ENCODE measurements at regions not wholly inside any gene's neighbourhood (a gene's known extent, or its start where the extent isn't known, plus 50 kb on each side); places are given as distances from the start of the nearest gene placed in this dataset.

DNA sequence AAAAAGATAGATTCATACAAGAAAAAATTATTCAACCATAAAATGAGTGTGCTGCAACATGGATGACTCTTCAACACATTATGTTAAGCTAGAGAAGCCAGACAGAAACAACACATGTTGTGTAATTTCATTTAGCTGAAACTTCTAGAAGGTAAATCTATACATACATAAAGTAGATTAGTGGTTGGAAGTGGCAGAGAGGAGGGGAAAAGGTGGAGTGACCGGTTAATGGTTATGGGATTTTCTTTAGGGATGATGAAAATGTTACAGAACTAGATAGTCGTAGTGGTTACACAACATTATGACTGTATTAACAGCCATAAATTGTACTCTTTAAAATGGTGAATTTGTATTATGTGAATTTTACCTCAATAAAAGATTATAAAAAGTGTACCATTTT, 304.1 kb upstream of the SLC35B3 start:
- H3K27ac Mint-ChIP-seq = no peak overlapping the region
- no peaks in the 10 kb centered on the region for H3K36me3 ChIP-seq (ENCODE audit: control insufficient read depth, insufficient read depth, low read length)
- WGBS, 2 experiments (ENCODE audit: insufficient coverage in 1 of 2, insufficient read length in 1 of 2) = 87% methylated on average over 2 of the region's 2 CpGs; no CpG with 5 or more reads in 1 of the 2 experiments
- H3K27me3 ChIP-seq (ENCODE audit: control insufficient read depth, insufficient read depth, low read length, poor library complexity, severe bottlenecking) = no peaks in the 10 kb centered on the region
- H3K36me3 Mint-ChIP-seq (ENCODE audit: low read depth) = no peaks in the 10 kb centered on the region
- H3K4me3 ChIP-seq (ENCODE audit: low read length) = no peak overlapping the region
- H3K27me3 Mint-ChIP-seq (ENCODE audit: insufficient read depth) = no peaks in the 10 kb centered on the region
- TF ChIP-seq, protein P1, sequence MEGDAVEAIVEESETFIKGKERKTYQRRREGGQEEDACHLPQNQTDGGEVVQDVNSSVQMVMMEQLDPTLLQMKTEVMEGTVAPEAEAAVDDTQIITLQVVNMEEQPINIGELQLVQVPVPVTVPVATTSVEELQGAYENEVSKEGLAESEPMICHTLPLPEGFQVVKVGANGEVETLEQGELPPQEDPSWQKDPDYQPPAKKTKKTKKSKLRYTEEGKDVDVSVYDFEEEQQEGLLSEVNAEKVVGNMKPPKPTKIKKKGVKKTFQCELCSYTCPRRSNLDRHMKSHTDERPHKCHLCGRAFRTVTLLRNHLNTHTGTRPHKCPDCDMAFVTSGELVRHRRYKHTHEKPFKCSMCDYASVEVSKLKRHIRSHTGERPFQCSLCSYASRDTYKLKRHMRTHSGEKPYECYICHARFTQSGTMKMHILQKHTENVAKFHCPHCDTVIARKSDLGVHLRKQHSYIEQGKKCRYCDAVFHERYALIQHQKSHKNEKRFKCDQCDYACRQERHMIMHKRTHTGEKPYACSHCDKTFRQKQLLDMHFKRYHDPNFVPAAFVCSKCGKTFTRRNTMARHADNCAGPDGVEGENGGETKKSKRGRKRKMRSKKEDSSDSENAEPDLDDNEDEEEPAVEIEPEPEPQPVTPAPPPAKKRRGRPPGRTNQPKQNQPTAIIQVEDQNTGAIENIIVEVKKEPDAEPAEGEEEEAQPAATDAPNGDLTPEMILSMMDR (conservative IDR thresholded peaks at IDR 0.05) = no peak
- H3K4me1 ChIP-seq (ENCODE audit: control insufficient read depth, insufficient read depth, low read length) = no peaks in the 10 kb centered on the region
- no peak overlapping the region for H3K27ac ChIP-seq (ENCODE audit: low read depth, low read length)
- peaks cover 10% of the 10 kb centered on the region for H3K9me3 Mint-ChIP-seq
- H3K4me1 Mint-ChIP-seq = no peaks in the 10 kb centered on the region
- no peak for DNase-seq
- H3K9ac ChIP-seq (ENCODE audit: extremely low read depth, low read length, poor library complexity, severe bottlenecking) = no peak overlapping the region
- no peak overlapping the region for H3K4me3 Mint-ChIP-seq
- H3K9me3 ChIP-seq (ENCODE audit: control insufficient read depth, low read length) = no peaks in the 10 kb centered on the region

DNA sequence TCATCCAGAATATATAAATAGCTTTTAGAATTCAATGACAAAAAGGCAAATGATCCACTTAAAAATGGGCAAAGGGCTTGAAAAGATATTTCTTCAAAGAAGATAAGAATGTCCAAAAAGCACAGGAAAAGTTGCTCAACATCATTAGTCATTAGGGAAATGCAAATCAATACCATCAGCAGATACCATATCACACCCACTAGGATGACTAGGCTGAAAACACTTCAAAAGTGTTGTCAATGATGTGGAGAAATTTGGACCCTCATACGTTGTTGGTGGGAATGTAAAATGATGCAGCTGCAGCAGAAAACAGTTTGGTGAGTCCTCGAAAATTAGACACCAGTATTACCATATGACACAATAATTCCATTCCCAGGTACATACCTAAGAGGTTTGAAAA, 303.6 kb upstream of the SLC35B3 start:
- no peak overlapping the region for H3K9ac ChIP-seq (ENCODE audit: extremely low read depth, low read length, poor library complexity, severe bottlenecking)
- DNase-seq = no peak
- Mint-ChIP-seq H3K4me3 (no peak overlapping the region), H3K27me3 (ENCODE audit: insufficient read depth) (no peaks in the 10 kb centered on the region), H3K9me3 (peaks cover 10% of the 10 kb centered on the region), H3K4me1 (no peaks in the 10 kb centered on the region), H3K27ac (no peak overlapping the region), H3K36me3 (ENCODE audit: low read depth) (no peaks in the 10 kb centered on the region)
- no peaks in the 10 kb centered on the region for H3K9me3 ChIP-seq (ENCODE audit: control insufficient read depth, low read length)
- TF ChIP-seq, protein P1 (conservative IDR thresholded peaks at IDR 0.05) = no peak
- no peak overlapping the region for H3K27ac ChIP-seq (ENCODE audit: low read depth, low read length)
- H3K4me1 ChIP-seq (ENCODE audit: control insufficient read depth, insufficient read depth, low read length) = no peaks in the 10 kb centered on the region
- H3K4me3 ChIP-seq (ENCODE audit: low read length) = no peak overlapping the region
- no peaks in the 10 kb centered on the region for H3K27me3 ChIP-seq (ENCODE audit: control insufficient read depth, insufficient read depth, low read length, poor library complexity, severe bottlenecking)
- 72% methylated on average over 2 of the region's 2 CpGs; no CpG with 5 or more reads in 1 of the 2 experiments for WGBS, 2 experiments (ENCODE audit: insufficient coverage in 1 of 2, insufficient read length in 1 of 2)
- H3K36me3 ChIP-seq (ENCODE audit: control insufficient read depth, insufficient read depth, low read length) = no peaks in the 10 kb centered on the region

DNA sequence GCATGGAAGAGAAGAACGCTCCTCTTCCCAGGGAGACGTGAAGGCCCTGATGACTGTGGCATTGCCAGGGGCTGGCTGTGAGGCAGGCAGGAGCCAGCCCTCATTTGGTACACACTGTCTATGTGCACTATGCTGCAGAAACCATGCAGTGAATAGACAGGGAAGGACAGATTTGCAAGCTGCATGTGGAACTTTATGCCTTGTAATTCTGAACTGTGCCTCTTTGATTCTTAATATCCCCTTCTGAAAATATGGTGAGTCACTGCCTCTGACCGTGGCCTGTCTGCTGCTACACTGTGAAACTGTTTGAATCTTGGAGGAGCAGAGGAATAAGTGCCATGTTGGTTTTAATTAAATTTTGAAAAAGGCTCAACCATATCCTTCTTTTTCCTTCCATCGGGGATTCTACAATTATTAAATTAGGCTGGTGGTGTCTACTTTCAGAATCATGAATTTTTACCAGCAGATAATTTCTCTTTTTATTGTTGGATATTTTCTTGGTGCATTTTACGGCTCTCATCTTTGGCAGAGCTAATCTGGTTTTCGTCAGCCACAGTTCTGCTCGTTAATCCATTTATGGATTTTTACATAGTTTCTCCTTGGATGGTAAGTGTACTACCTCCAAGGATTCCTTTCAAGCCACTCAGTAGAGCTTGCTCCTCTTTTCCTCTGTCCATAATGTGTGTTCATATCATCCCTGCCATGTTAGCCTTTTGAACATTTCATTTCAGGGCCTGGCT, 301.0 kb upstream of the SLC35B3 start:
- Mint-ChIP-seq H3K36me3 (ENCODE audit: low read depth) (no peaks in the 10 kb centered on the region), H3K27ac (no peak overlapping the region), H3K4me1 (no peaks in the 10 kb centered on the region), H3K27me3 (ENCODE audit: insufficient read depth) (no peaks in the 10 kb centered on the region), H3K9me3 (peaks cover 5% of the 10 kb centered on the region), H3K4me3 (no peak overlapping the region)
- no peak for DNase-seq
- no peaks in the 10 kb centered on the region for H3K36me3 ChIP-seq (ENCODE audit: control insufficient read depth, insufficient read depth, low read length)
- H3K9me3 ChIP-seq (ENCODE audit: control insufficient read depth, low read length) = no peaks in the 10 kb centered on the region
- no peak overlapping the region for H3K4me3 ChIP-seq (ENCODE audit: low read length)
- H3K27ac ChIP-seq (ENCODE audit: low read depth, low read length) = no peak overlapping the region
- no peaks in the 10 kb centered on the region for H3K27me3 ChIP-seq (ENCODE audit: control insufficient read depth, insufficient read depth, low read length, poor library complexity, severe bottlenecking)
- no peaks in the 10 kb centered on the region for H3K4me1 ChIP-seq (ENCODE audit: control insufficient read depth, insufficient read depth, low read length)
- TF ChIP-seq, protein P1 (conservative IDR thresholded peaks at IDR 0.05) = no peak
- 94 to 100% methylated on average over 1 to 7 of the region's 7 CpGs for WGBS, 2 experiments (ENCODE audit: insufficient coverage in 1 of 2, insufficient read length in 1 of 2)
- no peak overlapping the region for H3K9ac ChIP-seq (ENCODE audit: extremely low read depth, low read length, poor library complexity, severe bottlenecking)

All from endodermal cell (in vitro differentiated cells).